ENCODE measurements at regions not wholly inside any gene's neighbourhood (a gene's known extent, or its start where the extent isn't known, plus 50 kb on each side); places are given as distances from the start of the nearest gene placed in this dataset.

- no peak for DNase-seq
Measured at GRCh38 chr16:74030000-74030706, 266.5 kb upstream of the PSMD7 start.

- DNase-seq, result no peak
Measured at GRCh38 chr16:74029115-74029792, 267.4 kb upstream of the PSMD7 start.

- DNase-seq, result no peak
Measured at GRCh38 chr16:74026373-74027281, 270.0 kb upstream of the PSMD7 start.

GRCh38 chr16:74024953-74025352, 271.7 kb upstream of the PSMD7 start:
- no peak for DNase-seq

- no peak for DNase-seq
Measured at GRCh38 chr16:74020095-74020670, 276.4 kb upstream of the PSMD7 start.

GRCh38 chr16:74019612-74020011, 277.0 kb upstream of the PSMD7 start:
- DNase-seq, result no peak

GRCh38 chr16:74015953-74016352, 280.7 kb upstream of the PSMD7 start:
- DNase-seq, result no peak

- no peak for DNase-seq
Measured at GRCh38 chr16:73998707-73999106, 297.9 kb upstream of the PSMD7 start.

- DNase-seq, result no peak
Measured at GRCh38 chr16:73997971-73998370, 298.6 kb upstream of the PSMD7 start.

GRCh38 chr16:73997340-73997711, 299.3 kb upstream of the PSMD7 start:
- no peak for DNase-seq

- no peak for DNase-seq
Measured at GRCh38 chr16:73996624-73997339, 299.8 kb upstream of the PSMD7 start.

- DNase-seq, result no peak
Measured at GRCh38 chr16:73993878-73994277, 302.7 kb upstream of the PSMD7 start.

GRCh38 chr16:73978407-73978784, 318.2 kb upstream of the PSMD7 start:
- no peak for DNase-seq

- no peak for DNase-seq
Measured at GRCh38 chr16:73976644-73977043, 320.0 kb upstream of the PSMD7 start.

- DNase-seq, result no peak
Measured at GRCh38 chr16:73973174-73973573, 323.4 kb upstream of the PSMD7 start.

- no peak for DNase-seq
Measured at GRCh38 chr16:73966851-73967250, 329.8 kb upstream of the PSMD7 start.

- no peak for DNase-seq
Measured at GRCh38 chr16:73965591-73965990, 331.0 kb upstream of the PSMD7 start.

GRCh38 chr16:73956587-73957494, 339.8 kb upstream of the PSMD7 start:
- peak; percentile 53 for DNase-seq

- DNase-seq, result no peak
Measured at GRCh38 chr16:73955702-73956101, 340.9 kb upstream of the PSMD7 start.

GRCh38 chr16:73955255-73955654, 341.4 kb upstream of the PSMD7 start:
- DNase-seq, result no peak

- DNase-seq, result no peak
Measured at GRCh38 chr16:73951481-73951880, 345.1 kb upstream of the PSMD7 start.

Measured in suppressor macrophage treated with lipopolysaccharide for 4 hours (primary cell).